Vagina (tissue), 2 donors: ENCODE measurements at regions not wholly inside any gene's neighbourhood (a gene's known extent, or its start where the extent isn't known, plus 50 kb on each side); places are given as distances from the start of the nearest gene placed in this dataset.

Source experiments
- DNase-seq, 2 donors: peaks; one replicate each; pipeline ENCODE4 v3.0.0-alpha.2; 2017; ENCODE audit errors: extremely low spot score in 2 of 2
- H3K27ac ChIP-seq: fragments of 200-600 bp; sonication (generic); one replicate; pipeline ENCODE4 v1.5.1; 2019
- H3K27me3 ChIP-seq: fragments of 200-600 bp; sonication (generic); one replicate; pipeline ENCODE4 v1.5.1; 2019
- H3K36me3 ChIP-seq, 2 donors: fragments of 200-600 bp; sonication (generic); one replicate each; pipeline ENCODE4 v1.5.1; 2017 to 2019
- H3K4me1 ChIP-seq: fragments of 200-600 bp; sonication (generic); one replicate; pipeline ENCODE4 v1.5.1; 2019
- H3K4me3 ChIP-seq, 2 donors: fragments of 200-600 bp; sonication (generic); 1 replicate in 1 of 2; 2 replicates in 1 of 2; pipeline ENCODE4 v1.5.1; 2016 to 2019
- H3K9me3 ChIP-seq: fragments of 200-600 bp; sonication (generic); one replicate; pipeline ENCODE4 v1.5.1; 2019
- POLR2A ChIP-seq, 2 donors: fragments of 450-650 bp; IDR thresholded peaks; one replicate each; pipeline ENCODE4 v1.6.1; 2017; ENCODE audit warnings: antibody characterized with exemption in 2 of 2, mild to moderate bottlenecking in 2 of 2, moderate library complexity in 2 of 2
- POLR2AphosphoS5 ChIP-seq, 2 donors: sonication (generic); formaldehyde crosslinking; IDR thresholded peaks; one replicate each; pipeline ENCODE4 v1.9.0; 2017; ENCODE audit warnings: antibody characterized with exemption in 2 of 2, mild to moderate bottlenecking in 2 of 2, low read depth in 1 of 2; ENCODE audit not compliant: insufficient read depth in 1 of 2
- intact Hi-C: fragments of 100-400 bp; cut with DNase I; formaldehyde crosslinking; loops from one replicate; pipeline ENCODE4 v1.15.1; 2023
- TF ChIP-seq, protein P1 (sequence below), 3 experiments: fragments of 450-650 bp in 2 of 3; fragments of 200-600 bp in 1 of 3; sonication (generic) in 1 of 3; IDR thresholded peaks; one replicate each; pipeline ENCODE4 v1.5.1; 2017 to 2019; ENCODE audit warnings: antibody characterized with exemption in 3 of 3, mild to moderate bottlenecking in 2 of 3, moderate library complexity in 2 of 3

DNA sequence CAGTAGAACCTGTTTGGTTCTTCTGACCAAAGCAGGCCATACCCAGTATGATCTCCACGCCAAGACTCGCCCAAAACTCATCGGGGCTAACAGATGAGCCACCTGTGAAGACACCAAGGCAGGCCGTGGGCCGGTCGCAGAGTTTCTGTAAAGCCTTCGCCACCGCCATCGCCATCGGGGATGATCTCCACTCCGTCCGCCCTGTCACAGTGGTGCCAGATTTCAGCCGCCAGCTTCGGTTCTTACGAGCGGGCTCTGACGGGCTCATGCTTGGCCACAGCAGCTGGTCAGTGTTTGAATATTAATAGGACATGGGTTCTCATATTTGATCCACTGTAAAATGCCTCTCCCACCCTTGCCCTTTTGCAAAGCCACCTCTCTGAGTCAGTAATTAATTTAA is 113.2 kb upstream of the TMEM132D start:
- H3K9me3 ChIP-seq, result no peaks in the 10 kb centered on the region
- no peaks in the 10 kb centered on the region for H3K36me3 ChIP-seq
- TF ChIP-seq POLR2A (IDR thresholded peaks at IDR 0.05) (no peak), POLR2AphosphoS5 (IDR thresholded peaks at IDR 0.05; ENCODE audit: insufficient read depth in 1 of 2, low read depth in 1 of 2) (no peak)
- TF ChIP-seq, protein P1, sequence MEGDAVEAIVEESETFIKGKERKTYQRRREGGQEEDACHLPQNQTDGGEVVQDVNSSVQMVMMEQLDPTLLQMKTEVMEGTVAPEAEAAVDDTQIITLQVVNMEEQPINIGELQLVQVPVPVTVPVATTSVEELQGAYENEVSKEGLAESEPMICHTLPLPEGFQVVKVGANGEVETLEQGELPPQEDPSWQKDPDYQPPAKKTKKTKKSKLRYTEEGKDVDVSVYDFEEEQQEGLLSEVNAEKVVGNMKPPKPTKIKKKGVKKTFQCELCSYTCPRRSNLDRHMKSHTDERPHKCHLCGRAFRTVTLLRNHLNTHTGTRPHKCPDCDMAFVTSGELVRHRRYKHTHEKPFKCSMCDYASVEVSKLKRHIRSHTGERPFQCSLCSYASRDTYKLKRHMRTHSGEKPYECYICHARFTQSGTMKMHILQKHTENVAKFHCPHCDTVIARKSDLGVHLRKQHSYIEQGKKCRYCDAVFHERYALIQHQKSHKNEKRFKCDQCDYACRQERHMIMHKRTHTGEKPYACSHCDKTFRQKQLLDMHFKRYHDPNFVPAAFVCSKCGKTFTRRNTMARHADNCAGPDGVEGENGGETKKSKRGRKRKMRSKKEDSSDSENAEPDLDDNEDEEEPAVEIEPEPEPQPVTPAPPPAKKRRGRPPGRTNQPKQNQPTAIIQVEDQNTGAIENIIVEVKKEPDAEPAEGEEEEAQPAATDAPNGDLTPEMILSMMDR (IDR thresholded peaks at IDR 0.05), result no peak
- DNase-seq, result no peak
- H3K27ac ChIP-seq, result no peak overlapping the region
- no peak overlapping the region for H3K4me3 ChIP-seq
- no peaks in the 10 kb centered on the region for H3K27me3 ChIP-seq
- H3K4me1 ChIP-seq, result no peaks in the 10 kb centered on the region
- intact Hi-C loops, result no loop called here

DNA sequence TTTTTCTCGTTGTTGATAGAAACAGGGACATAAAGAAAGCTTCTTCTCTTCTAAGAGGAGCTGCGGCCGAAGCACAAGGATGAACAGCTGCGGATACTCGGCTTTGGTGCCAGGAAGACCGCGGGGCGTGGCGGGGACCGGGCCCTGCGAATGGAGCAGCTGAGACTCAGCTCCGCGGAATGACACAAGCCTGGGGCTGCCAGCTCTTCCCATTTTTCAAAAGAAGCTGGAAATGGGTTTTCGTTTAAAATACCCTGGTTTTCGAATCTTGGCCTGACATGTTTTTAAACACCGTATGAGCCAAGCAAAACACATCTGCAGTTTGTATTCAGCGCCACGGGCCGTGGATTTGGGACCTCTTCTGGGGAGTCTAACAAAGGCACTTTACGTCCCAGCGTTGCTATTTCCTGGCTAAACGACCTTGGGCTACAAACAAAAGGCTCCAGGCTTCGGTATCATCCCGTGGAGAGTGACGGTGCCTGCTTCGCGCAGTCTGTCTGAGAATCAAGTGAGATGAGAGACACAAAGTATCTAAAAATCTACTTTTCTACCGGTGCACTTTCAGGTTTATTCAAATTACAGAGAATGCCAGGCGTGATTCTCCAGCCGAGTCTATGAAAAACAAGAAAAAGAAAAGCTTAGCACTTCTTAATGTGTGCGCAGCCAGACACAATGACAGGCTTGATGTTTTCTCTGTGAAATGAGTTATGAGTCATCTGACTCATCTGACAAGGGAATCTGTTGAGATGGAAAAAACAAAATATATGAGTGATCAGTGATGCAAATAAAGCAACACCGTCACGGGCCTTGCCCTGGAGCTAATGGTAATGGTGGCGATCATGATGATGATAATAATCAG is 114.0 kb upstream of the TMEM132D start:
- Histone ChIP-seq H3K27ac (no peak overlapping the region), H3K27me3 (no peaks in the 10 kb centered on the region)
- no peak for TF ChIP-seq POLR2AphosphoS5 (IDR thresholded peaks at IDR 0.05; ENCODE audit: insufficient read depth in 1 of 2, low read depth in 1 of 2)
- no peak for TF ChIP-seq POLR2A (IDR thresholded peaks at IDR 0.05)
- TF ChIP-seq, protein P1 (IDR thresholded peaks at IDR 0.05), result no peak

DNA sequence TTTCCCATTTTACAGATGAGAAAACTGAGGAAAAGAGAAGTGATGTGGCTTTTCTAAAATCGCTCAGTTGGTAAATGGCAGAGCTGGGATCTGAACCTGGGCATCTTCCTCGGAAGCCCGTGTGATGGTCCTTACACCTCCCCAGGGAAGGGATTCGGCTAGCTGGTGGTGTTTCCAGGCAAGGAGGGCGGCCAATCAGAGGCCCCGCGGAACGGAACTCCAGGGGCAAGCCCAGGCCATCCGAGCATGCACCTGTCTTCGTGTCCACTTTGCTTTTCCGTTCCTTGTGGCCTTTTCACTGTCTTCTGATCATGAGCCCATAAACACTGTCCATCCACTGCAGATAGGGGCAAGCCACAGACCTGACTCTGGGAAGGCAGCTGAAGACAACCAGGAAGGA is 114.8 kb upstream of the TMEM132D start:
- Histone ChIP-seq H3K4me1 (no peaks in the 10 kb centered on the region), H3K9me3 (no peaks in the 10 kb centered on the region), H3K4me3 (no peak overlapping the region), H3K36me3 (no peaks in the 10 kb centered on the region), H3K27ac (no peak overlapping the region), H3K27me3 (no peaks in the 10 kb centered on the region)
- no peak for TF ChIP-seq POLR2AphosphoS5 (IDR thresholded peaks at IDR 0.05; ENCODE audit: insufficient read depth in 1 of 2, low read depth in 1 of 2)
- TF ChIP-seq, protein P1 (IDR thresholded peaks at IDR 0.05), result no peak
- no peak for TF ChIP-seq POLR2A (IDR thresholded peaks at IDR 0.05)
- intact Hi-C loops, result no loop called here
- DNase-seq, result no peak

More for the DNA sequence above, 114.0 kb upstream of the TMEM132D start:
- no peak for DNase-seq
- H3K9me3 ChIP-seq, result no peaks in the 10 kb centered on the region
- intact Hi-C loops, result no loop called here
- H3K4me1 ChIP-seq, result no peaks in the 10 kb centered on the region
- H3K4me3 ChIP-seq, result no peak overlapping the region
- H3K36me3 ChIP-seq, result no peaks in the 10 kb centered on the region

DNA sequence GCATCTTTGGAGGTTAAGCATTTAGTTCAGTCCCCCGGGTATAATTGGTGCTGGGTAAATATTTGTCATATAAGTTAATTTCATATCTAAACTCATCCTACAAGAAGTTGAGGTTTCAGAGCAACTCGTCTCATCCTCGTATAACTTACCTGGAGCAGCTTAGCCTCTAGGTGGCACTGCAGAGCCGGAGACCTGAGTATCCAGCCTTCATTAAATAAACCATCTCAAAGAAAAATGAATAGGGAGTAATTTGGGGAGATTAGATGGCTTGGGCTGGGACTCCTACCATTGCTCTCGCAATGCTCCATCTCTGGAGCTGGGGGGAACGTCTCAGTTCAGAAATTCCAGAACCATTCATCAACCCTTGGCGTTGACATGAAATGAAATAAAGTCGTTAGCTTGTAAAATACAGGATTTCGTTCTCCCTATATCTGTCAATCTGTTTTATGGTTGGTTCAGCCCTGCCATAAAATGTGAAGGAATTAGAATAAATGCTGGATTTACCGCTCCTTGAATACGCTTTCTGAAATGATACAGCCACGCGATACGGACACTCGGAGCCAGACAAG is 122.9 kb upstream of the TMEM132D start:
- Histone ChIP-seq H3K4me1 (no peaks in the 10 kb centered on the region), H3K27ac (no peak overlapping the region), H3K27me3 (no peaks in the 10 kb centered on the region), H3K36me3 (no peaks in the 10 kb centered on the region), H3K9me3 (no peaks in the 10 kb centered on the region), H3K4me3 (no peak overlapping the region)
- no peak for DNase-seq
- no peak for TF ChIP-seq POLR2A (IDR thresholded peaks at IDR 0.05)
- intact Hi-C loops, result no loop called here

GRCh38 chr12:130027798-130028197 is 124.0 kb upstream of the TMEM132D start:
- Histone ChIP-seq H3K36me3 (no peaks in the 10 kb centered on the region), H3K27me3 (no peaks in the 10 kb centered on the region), H3K27ac (no peak overlapping the region), H3K4me1 (no peaks in the 10 kb centered on the region), H3K9me3 (no peaks in the 10 kb centered on the region), H3K4me3 (no peak overlapping the region)
- DNase-seq, result no peak
- TF ChIP-seq POLR2A (IDR thresholded peaks at IDR 0.05), result no peak
- TF ChIP-seq POLR2AphosphoS5 (IDR thresholded peaks at IDR 0.05; ENCODE audit: insufficient read depth in 1 of 2, low read depth in 1 of 2), result no peak
- TF ChIP-seq, protein P1 (IDR thresholded peaks at IDR 0.05), result no peak
- intact Hi-C loops, result no loop called here
